GM12865 (cell line): ENCODE measurements at regions not wholly inside any gene's neighbourhood (a gene's known extent, or its start where the extent isn't known, plus 50 kb on each side); places are given as distances from the start of the nearest gene placed in this dataset.
"Not testable (repeated sequence)": the region's sequence is repeated elsewhere in the genome, so short reads cannot be mapped to it uniquely, and the experiment has no call there.

Experiments used
- DNase-seq: peaks from one replicate; pipeline ENCODE4 v3.0.0; 2010; ENCODE audit warnings: low read depth
- H3K4me3 ChIP-seq: 2 replicates; pipeline ENCODE4 v1.5.1; 2011; ENCODE audit warnings: mild to moderate bottlenecking, low read depth, low read length, control low read depth
- CTCF ChIP-seq: IDR thresholded peaks from 2 replicates; pipeline ENCODE4 v1.5.1; 2011; ENCODE audit warnings: low read length, control low read depth, low read depth, inconsistent platforms; ENCODE audit not compliant: insufficient read depth; ENCODE audit errors: missing control alignments

- no peak for TF ChIP-seq CTCF
- no peak overlapping the region for H3K4me3 ChIP-seq
- DNase-seq: no peak
Measured at GRCh38 chr2:129388870-129389269, 590.6 kb upstream of the RAB6C start.

- no peak for DNase-seq
- no peak overlapping the region for H3K4me3 ChIP-seq
- TF ChIP-seq CTCF: no peak
Measured at GRCh38 chr2:129393816-129394215, 585.6 kb upstream of the RAB6C start.

- DNase-seq: peak; percentile 63
- peak; percentile 82 for TF ChIP-seq CTCF
- H3K4me3 ChIP-seq: no peak overlapping the region
Measured at GRCh38 chr2:129396980-129397599, 582.4 kb upstream of the RAB6C start.

GRCh38 chr2:129400826-129401225, 578.6 kb upstream of the RAB6C start:
- no peak for TF ChIP-seq CTCF
- no peak overlapping the region for H3K4me3 ChIP-seq
- DNase-seq: no peak

- no peak overlapping the region for H3K4me3 ChIP-seq
- DNase-seq: no peak
- TF ChIP-seq CTCF: no peak
Measured at GRCh38 chr2:129402076-129402475, 577.4 kb upstream of the RAB6C start.

GRCh38 chr2:129404000-129404685, 575.3 kb upstream of the RAB6C start:
- TF ChIP-seq CTCF: no peak
- DNase-seq: no peak
- H3K4me3 ChIP-seq: no peak overlapping the region

- no peak for TF ChIP-seq CTCF
- H3K4me3 ChIP-seq: no peak overlapping the region
- no peak for DNase-seq
Measured at GRCh38 chr2:129408570-129408969, 570.9 kb upstream of the RAB6C start.

- DNase-seq, H3K4me3 ChIP-seq: not testable (repeated sequence)
Measured at GRCh38 chr2:129417041-129417440, 562.4 kb upstream of the RAB6C start.
